Spleen (tissue), 11 donors: ENCODE measurements at regions not wholly inside any gene's neighbourhood (a gene's known extent, or its start where the extent isn't known, plus 50 kb on each side); places are given as distances from the start of the nearest gene placed in this dataset.

Experiments
- DNase-seq: peaks from one replicate; pipeline ENCODE4 v3.0.0-alpha.2; 2020
- H3K27ac ChIP-seq, 8 donors: fragments of 200-600 bp; sonication (generic) in 7 of 8; 1 replicate in 4 of 8; 2 replicates in 4 of 8; pipeline versions ENCODE4 v1.5.0 to v1.8.0; 2016 to 2021; ENCODE audit warnings: inconsistent platforms in 4 of 8, mild to moderate bottlenecking in 4 of 8, moderate library complexity in 1 of 8
- H3K27me3 ChIP-seq, 7 donors: fragments of 200-600 bp; sonication (generic) in 6 of 7; replicated peaks in 1 of 7; 1 replicate in 4 of 7; 2 replicates in 3 of 7; pipeline versions ENCODE4 v1.5.0 to v1.8.0; 2016 to 2021; ENCODE audit warnings: inconsistent platforms in 3 of 7, mild to moderate bottlenecking in 1 of 7
- H3K36me3 ChIP-seq, 6 donors: fragments of 200-600 bp; sonication (generic) in 5 of 6; 1 replicate in 4 of 6; 2 replicates in 2 of 6; pipeline versions ENCODE4 v1.5.0 to v1.8.0; 2016 to 2021; ENCODE audit warnings: inconsistent platforms in 2 of 6
- H3K4me1 ChIP-seq, 6 donors: fragments of 200-600 bp; sonication (generic) in 5 of 6; 1 replicate in 3 of 6; 2 replicates in 3 of 6; pipeline versions ENCODE4 v1.5.0 to v1.8.0; 2016 to 2021; ENCODE audit warnings: inconsistent platforms in 3 of 6
- H3K4me3 ChIP-seq, 8 donors: fragments of 200-600 bp; sonication (generic) in 7 of 8; 1 replicate in 4 of 8; 2 replicates in 4 of 8; pipeline versions ENCODE4 v1.5.0 to v1.8.0; 2016 to 2021; ENCODE audit warnings: inconsistent platforms in 4 of 8, mild to moderate bottlenecking in 4 of 8, moderate library complexity in 2 of 8
- H3K9me3 ChIP-seq, 8 donors: fragments of 200-600 bp; sonication (generic) in 7 of 8; 1 replicate in 4 of 8; 2 replicates in 4 of 8; pipeline versions ENCODE4 v1.5.0 to v1.8.0; 2016 to 2021; ENCODE audit warnings: inconsistent platforms in 4 of 8
- POLR2A ChIP-seq, 3 donors: fragments of 450-650 bp; IDR thresholded peaks; one replicate each; pipeline ENCODE4 v1.5.1; 2017; ENCODE audit warnings: antibody characterized with exemption in 3 of 3, mild to moderate bottlenecking in 1 of 3
- POLR2AphosphoS5 ChIP-seq, 3 donors: sonication (generic); formaldehyde crosslinking; IDR thresholded peaks; one replicate each; pipeline ENCODE4 v1.5.1; 2017; ENCODE audit warnings: antibody characterized with exemption in 3 of 3
- WGBS, 5 donors: extraction: QIAGEN DNeasy Blood & Tissue Kit in 3 of 5; methylation state at CpG; one replicate each; pipeline versions ENCODE4 v1.1.5 to v1.1.7; 2013 to 2018; 5-methylcytosine and 5-hydroxymethylcytosine counted together
- intact Hi-C: fragments of 100-400 bp; cut with DNase I; formaldehyde crosslinking; loops from one replicate; pipeline ENCODE4 v1.15.0; 2023; ENCODE audit warnings: low total_unique reads
- TF ChIP-seq, protein P1 (sequence below), 11 experiments: fragments of 200-600 bp in 7 of 11; fragments of 450-650 bp in 4 of 11; sonication (generic) in 4 of 11; IDR thresholded peaks in 8 of 11; conservative IDR thresholded peaks in 3 of 11; 1 replicate in 7 of 11; 2 replicates in 4 of 11; pipeline versions ENCODE4 v1.4.0 to v1.8.0; 2016 to 2021; ENCODE audit warnings: antibody characterized with exemption in 11 of 11, inconsistent platforms in 4 of 11, mild to moderate bottlenecking in 1 of 11
- donor health status: healthy with polysubstance abuse.
- donor health status: DM: no; HTN: no; CAD: no; lungs with moderate emphysema.
- donor health status: DM: no; HTN: no; CAD: no.
- donor health status: Bipolar disorder and iron deficiency.
- donor health status: healthy.
- donor health status: DM: no; HTN: no; CAD: no.
- donor health status: DM: yes; HTN: yes; CAD: no.

- TF ChIP-seq, protein P1, sequence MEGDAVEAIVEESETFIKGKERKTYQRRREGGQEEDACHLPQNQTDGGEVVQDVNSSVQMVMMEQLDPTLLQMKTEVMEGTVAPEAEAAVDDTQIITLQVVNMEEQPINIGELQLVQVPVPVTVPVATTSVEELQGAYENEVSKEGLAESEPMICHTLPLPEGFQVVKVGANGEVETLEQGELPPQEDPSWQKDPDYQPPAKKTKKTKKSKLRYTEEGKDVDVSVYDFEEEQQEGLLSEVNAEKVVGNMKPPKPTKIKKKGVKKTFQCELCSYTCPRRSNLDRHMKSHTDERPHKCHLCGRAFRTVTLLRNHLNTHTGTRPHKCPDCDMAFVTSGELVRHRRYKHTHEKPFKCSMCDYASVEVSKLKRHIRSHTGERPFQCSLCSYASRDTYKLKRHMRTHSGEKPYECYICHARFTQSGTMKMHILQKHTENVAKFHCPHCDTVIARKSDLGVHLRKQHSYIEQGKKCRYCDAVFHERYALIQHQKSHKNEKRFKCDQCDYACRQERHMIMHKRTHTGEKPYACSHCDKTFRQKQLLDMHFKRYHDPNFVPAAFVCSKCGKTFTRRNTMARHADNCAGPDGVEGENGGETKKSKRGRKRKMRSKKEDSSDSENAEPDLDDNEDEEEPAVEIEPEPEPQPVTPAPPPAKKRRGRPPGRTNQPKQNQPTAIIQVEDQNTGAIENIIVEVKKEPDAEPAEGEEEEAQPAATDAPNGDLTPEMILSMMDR (IDR thresholded peaks at IDR 0.05 in 8 of 11, conservative IDR thresholded peaks at IDR 0.05 in 3 of 11), result no peak
- TF ChIP-seq POLR2A (IDR thresholded peaks at IDR 0.05) (no peak), POLR2AphosphoS5 (IDR thresholded peaks at IDR 0.05) (no peak)
- Histone ChIP-seq H3K4me1 (no peaks in the 10 kb centered on the region), H3K4me3 (no peak overlapping the region), H3K27ac (no peak overlapping the region), H3K36me3 (no peaks in the 10 kb centered on the region), H3K9me3 (no peaks in the 10 kb centered on the region), H3K27me3 (no peaks in the 10 kb centered on the region)
- intact Hi-C loops, result no loop called here
- 70 to 83% (median 73%) methylated on average over 3 of the region's 3 CpGs for WGBS, 5 donors
- no peak for DNase-seq
Observed at GRCh38 chr2:59578349-59578748, 975.1 kb downstream of the BCL11A start.

GRCh38 chr2:59575191-59575590 lies 978.3 kb downstream of the BCL11A start:
- Histone ChIP-seq H3K9me3 (no peaks in the 10 kb centered on the region), H3K36me3 (no peaks in the 10 kb centered on the region), H3K4me1 (no peaks in the 10 kb centered on the region), H3K4me3 (no peak overlapping the region), H3K27ac (no peak overlapping the region), H3K27me3 (no peaks in the 10 kb centered on the region)
- no peak for DNase-seq
- TF ChIP-seq POLR2AphosphoS5 (IDR thresholded peaks at IDR 0.05) (no peak), POLR2A (IDR thresholded peaks at IDR 0.05) (no peak)
- TF ChIP-seq, protein P1 (IDR thresholded peaks at IDR 0.05 in 8 of 11, conservative IDR thresholded peaks at IDR 0.05 in 3 of 11), result no peak
- intact Hi-C loops, result no loop called here
- WGBS, 5 donors, result 38 to 86% (median 53%) methylated on average over 1 of the region's 1 CpG

GRCh38 chr2:59572227-59572626 lies 981.2 kb downstream of the BCL11A start:
- intact Hi-C loops, result no loop called here
- Histone ChIP-seq H3K27me3 (no peaks in the 10 kb centered on the region), H3K27ac (no peak overlapping the region), H3K36me3 (no peaks in the 10 kb centered on the region), H3K4me1 (no peaks in the 10 kb centered on the region), H3K4me3 (no peak overlapping the region), H3K9me3 (no peaks in the 10 kb centered on the region)
- WGBS, 5 donors, result 73 to 89% (median 85%) methylated on average over 4 of the region's 4 CpGs
- TF ChIP-seq POLR2A (IDR thresholded peaks at IDR 0.05) (no peak), POLR2AphosphoS5 (IDR thresholded peaks at IDR 0.05) (no peak)
- TF ChIP-seq, protein P1 (IDR thresholded peaks at IDR 0.05 in 8 of 11, conservative IDR thresholded peaks at IDR 0.05 in 3 of 11), result no peak
- no peak for DNase-seq

- no peak overlapping the region for H3K27ac ChIP-seq
- no peak overlapping the region for H3K4me3 ChIP-seq
- intact Hi-C loops, result no loop called here
- H3K9me3 ChIP-seq, result no peaks in the 10 kb centered on the region
- DNase-seq, result no peak
- H3K27me3 ChIP-seq, result no peaks in the 10 kb centered on the region
- WGBS, 5 donors, result 85 to 100% (median 92%) methylated on average over 1 of the region's 1 CpG
- H3K36me3 ChIP-seq, result no peaks in the 10 kb centered on the region
- H3K4me1 ChIP-seq, result no peaks in the 10 kb centered on the region
- TF ChIP-seq POLR2AphosphoS5 (IDR thresholded peaks at IDR 0.05) (no peak), POLR2A (IDR thresholded peaks at IDR 0.05) (no peak)
- TF ChIP-seq, protein P1 (IDR thresholded peaks at IDR 0.05 in 8 of 11, conservative IDR thresholded peaks at IDR 0.05 in 3 of 11), result no peak
Observed at GRCh38 chr2:59570818-59571217, 982.6 kb downstream of the BCL11A start.
